Body of pancreas (tissue), 4 donors: ENCODE measurements at regions not wholly inside any gene's neighbourhood (a gene's known extent, or its start where the extent isn't known, plus 50 kb on each side); places are given as distances from the start of the nearest gene placed in this dataset.

Experiments used
- CTCF ChIP-seq, 7 experiments: fragments of 450-650 bp in 4 of 7; fragments of 200-600 bp in 3 of 7; sonication (generic) in 3 of 7; IDR thresholded peaks; one replicate each; pipeline ENCODE4 v1.5.1; 2016 to 2019; ENCODE audit warnings: antibody characterized with exemption in 7 of 7
- POLR2A ChIP-seq, 3 donors: fragments of 450-650 bp; IDR thresholded peaks; one replicate each; pipeline ENCODE4 v1.6.1; 2016; ENCODE audit warnings: antibody characterized with exemption in 3 of 3, mild to moderate bottlenecking in 2 of 3

GRCh38 chr4:104073229-104073628, 353.4 kb upstream of the TACR3 start:
- TF ChIP-seq CTCF (IDR thresholded peaks at IDR 0.05) (no peak), POLR2A (IDR thresholded peaks at IDR 0.05) (no peak)
